GM19238 (cell line): ENCODE measurements at regions not wholly inside any gene's neighbourhood (a gene's known extent, or its start where the extent isn't known, plus 50 kb on each side); places are given as distances from the start of the nearest gene placed in this dataset.

Experiments used
- DNase-seq: peaks from one replicate; pipeline ENCODE4 v3.0.0; 2011; ENCODE audit warnings: low spot score; ENCODE audit not compliant: insufficient read length

DNA sequence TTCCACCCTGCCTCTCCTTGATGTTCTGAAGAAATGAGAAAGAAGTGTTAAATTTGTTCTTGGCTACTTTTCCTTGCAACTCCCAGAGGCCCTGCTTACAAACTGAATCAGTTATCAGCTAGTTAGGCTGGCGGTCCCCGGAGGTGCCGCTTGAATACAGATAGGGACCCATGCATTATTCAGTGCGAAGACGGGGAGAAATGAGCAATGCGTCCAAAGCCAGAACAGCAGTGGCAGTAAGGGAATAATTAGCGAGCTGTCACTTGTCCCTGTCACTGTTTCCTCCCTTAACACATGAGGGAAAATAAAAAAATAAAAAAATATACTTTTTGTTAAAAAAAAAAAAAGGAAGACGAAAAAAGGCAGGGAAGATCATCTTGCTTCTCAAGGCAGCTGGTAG is 528.1 kb downstream of the MN1 start:
- DNase-seq = no peak

DNA sequence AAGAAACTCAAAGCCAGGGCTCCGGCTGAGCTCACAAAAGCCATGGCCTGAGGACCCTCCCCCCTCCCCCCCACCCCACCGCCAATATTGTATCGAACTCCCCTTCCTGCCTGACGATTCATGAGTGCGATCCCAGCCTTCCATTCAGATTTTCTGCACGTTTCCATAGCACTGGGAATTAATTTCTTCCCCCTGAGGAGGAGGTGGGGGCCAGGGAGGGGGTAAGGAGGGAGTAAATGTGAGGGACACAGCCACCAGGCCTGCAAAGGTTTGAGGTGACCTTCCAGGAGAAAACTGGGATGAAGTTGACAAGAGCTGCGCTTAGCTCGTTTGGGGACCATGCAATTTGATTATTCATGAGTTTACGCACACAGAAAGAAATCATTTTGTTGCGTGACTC is 527.7 kb downstream of the MN1 start:
- DNase-seq = no peak

DNA sequence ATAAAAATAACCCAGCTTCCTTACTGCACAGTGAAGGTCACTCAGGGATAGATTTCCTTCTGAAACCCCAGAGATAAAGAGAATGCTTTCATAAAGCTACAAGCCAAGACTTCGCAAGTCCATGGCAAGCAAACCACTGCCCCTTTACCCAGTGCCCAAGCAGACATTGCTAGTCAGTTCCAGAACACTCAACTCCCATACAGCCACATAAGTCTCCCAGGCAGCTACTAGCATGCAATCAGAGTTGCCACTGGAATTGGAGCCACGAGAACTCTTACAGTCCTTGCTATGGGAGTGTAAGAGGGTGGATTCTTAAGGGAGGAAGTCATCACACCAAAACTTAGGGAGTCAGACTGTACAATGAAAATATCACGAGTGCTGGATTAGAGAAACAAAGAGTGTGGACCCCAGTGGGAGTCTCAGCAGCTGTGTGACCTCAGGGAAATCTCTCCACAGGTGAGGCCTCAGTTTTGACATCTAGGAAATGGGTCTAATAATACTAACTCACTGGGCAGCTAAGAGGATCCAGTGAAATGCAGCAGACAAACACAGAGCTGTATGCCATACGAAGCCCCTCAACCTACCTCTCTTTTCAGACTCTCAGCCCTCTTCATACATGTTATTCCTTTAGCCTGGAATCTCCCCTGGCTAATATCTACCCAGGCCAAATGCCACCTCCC is 526.6 kb downstream of the MN1 start:
- no peak for DNase-seq

DNA sequence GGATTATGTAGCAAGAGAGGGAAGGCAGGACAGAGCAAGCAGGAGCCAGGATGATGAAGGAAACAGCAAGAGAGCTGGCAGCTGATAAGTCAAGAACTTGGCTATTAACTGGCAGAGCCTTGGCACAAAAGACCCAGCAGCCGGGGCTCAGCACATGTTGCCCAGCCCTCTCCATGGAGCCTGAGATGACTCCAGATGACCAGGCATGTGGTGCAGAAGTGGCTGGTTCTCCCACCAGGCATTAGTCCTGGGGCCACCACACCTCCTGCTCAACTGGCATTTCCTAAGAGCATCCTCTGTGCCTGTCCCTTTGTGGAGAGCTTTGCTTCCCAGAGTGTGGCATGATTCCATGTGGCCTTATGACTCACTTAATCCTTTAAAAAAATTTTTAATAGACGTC is 522.6 kb downstream of the MN1 start:
- no peak for DNase-seq

DNA sequence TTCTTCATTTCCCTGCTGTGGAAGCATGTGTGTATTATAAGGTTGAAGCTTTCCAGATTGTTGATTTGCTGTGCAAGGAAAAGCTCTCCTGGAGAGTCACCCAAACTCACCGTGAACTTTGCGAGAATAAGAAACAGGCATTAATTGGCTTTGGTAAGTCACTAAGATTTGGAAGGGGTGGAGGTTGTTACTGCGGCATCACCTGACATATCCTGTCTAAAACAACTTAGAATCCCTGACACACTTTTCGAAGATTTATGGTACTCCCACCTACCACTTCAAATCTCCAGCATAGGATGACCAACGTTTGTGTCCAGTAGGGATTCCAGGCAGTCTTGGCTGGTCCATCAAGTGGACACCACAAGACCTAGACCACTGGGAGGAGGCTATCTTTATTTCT is 518.3 kb downstream of the MN1 start:
- no peak for DNase-seq

DNA sequence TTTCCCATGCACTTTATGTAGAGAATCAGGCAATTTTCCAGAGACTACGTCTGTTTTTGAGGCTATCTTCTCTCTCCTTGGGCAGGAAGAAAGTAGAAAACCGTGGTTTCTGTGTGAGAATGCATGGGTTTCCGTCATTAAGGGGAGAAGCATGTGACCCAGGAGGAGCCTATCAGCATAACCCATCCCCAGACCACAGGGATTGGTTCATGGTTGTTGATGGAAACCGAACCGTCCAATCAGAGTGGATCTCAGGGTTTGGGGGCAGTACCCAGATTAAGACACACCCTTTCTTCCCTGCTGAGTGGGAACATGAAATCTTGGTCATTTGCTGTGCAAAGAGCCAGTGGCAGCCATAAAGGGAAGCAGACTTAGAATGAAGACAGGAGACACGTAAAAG is 517.8 kb downstream of the MN1 start:
- no peak for DNase-seq

DNA sequence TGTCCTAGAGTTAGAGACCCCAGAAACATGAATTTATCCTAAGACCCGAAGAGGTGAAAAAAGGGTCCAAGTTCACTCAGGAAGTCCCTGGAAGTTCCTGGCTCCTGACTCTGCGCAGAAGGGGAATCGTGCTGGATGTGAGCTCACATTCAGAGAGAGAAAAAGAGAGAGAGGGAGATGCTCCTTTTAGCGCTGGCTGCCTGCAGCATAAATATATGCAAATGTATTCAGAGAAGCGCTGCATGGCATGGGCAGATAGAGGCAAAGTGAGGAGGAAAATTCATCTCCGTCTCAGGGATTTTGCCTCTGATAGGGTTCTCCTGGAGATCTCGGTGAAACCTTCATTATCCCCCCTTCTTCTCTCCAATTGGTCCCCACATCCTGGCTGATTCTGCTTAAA is 517.2 kb downstream of the MN1 start:
- DNase-seq = no peak

DNA sequence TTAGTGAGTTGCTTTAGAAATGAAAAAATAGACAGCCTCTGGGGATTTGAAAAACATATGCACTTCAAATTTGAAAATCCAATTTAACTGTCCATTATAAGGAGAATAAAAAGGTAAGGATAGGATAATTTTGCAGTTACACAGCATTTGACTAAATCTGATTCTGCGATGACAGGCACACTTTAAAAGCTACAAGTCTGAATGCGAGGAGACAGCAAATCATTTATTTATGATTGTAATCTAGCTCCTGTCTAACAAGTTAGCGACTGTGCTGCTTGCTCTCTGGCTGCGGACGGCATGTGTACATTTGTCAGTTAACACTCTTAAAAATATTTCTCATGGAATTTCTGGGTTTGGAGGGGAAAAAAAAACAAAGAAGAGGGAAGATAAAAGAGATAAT is 514.8 kb downstream of the MN1 start:
- DNase-seq = no peak

DNA sequence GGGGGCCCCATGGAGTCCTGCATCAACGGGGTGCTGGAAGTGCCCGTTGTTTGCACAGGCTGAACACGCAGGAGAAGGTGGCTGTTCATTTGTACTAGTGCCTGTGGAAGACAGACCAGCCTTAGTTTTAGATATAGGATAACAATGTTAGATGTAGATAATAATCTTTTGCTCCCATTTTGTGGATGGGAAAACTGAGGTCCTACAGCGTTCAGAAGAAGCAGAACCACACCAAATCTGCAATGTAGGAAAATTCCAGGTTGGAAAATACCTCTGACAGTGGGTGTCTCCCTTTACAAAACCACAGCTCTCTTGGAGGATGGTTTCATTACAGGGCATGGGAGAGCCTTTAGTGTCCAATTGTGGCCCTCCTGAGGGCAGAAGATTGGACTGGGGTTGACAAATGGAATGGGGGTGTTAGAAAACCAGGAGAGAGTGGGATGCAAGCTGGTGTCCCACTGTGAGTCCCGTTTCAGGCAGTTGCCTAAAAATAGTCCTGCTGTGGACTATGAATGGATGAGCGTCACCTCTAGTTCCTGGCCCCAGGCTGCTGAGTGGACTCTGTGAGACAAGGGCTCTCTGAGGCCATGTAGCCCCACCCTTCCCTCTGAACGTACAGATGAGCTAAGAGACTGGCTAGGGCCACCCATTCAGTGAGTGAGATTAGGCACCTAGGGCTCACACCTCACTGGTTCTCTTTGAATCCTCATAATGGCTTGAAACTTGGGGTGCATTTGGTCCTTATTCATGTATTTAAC is 508.8 kb downstream of the MN1 start:
- DNase-seq = no peak

DNA sequence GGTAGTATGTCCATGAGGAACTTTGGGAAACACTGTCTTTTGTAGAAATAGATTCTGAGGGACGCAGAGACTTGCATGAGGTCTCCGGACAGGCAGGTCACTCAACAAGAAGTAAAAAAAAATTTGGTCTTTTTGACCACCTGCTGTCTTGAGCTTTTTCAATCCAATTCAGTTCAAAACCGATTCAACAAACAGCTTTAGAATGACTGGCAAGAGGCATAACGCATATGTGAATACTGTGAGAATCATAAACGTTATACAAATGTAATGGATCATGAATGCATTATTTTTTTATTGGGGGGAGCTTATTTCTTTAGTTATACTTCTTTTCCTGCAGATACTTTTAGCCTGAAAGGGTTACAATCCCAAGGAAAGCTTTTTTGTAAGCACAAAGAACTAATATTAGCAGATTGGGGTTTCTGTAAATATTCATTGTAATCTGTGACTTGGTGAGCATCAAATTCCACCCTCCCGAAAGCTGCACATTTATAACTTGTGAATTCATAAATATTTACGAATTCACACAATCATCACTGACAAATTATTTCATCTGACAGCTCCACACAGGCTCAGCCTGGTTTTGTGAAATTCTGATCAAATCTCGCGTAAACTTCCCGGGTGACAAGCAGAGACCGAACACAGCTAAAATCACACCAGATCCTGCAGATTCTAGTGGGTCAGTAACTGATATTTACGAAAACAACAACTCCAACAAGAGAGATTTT is 507.7 kb downstream of the MN1 start:
- no peak for DNase-seq

DNA sequence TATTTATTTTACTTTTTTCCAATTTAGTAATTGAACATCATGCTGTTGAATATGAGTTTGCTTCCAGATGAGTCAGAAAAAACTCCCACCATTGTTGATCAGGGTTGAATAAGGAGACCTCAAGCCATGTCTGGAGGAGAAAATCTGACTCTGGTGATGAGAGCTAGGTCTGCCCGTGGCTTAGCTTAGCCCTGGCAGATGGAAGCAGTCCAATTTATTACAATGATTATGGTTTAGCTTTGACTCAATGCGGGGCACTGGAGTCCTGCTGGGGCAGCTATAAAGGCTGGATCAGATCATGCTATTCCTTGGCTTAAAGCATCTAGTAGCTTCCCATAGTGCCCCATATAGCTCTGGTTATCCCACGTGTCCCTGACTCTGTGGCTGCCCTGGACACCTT is 506.5 kb downstream of the MN1 start:
- DNase-seq = no peak

DNA sequence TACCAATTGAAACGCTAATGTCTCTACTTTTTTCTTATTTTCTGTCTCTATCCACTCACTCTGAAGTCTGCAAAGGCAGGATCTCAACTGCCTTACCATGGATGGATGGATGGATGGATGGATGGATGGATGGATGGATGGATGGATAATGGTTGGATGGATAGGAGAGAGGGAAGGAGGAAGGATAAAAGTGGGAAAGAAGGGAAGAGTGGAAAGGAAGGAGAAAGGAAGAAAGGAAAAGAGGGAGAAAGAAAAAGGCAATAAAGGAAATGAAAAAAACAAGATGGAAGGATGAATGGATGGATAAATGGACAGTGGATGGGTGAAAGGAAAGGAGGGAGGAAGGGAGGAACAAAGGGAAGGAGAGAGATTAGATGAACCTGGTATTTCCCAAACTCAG is 506.0 kb downstream of the MN1 start:
- no peak for DNase-seq

DNA sequence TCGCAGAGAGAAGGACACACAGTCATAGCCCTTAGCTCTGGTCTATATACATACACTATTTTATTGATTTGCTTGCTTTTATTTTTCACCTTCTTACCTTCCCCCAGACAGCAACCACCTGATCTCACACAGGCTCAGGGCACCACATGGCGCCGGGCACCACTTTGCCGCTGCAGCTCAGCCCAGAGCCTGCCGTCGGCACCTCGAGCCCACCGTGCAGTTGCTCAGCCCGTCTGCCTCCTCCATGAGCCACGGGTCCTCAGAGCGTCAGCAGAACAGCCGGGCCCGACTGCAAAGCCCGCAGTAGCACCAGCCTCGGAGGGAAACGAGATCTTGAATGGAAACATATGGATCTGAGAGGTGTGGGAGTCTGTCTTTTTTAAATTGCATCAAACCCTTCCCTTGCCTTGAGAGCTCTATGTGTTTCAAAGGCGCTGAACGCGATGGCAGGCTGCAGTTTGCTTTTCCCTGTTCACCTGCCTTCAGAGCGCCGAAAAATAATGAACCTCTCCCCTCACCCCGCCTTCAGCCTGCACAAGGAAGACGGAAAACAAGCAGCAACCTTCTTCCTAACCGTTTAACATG is 505.4 kb downstream of the MN1 start:
- DNase-seq = no peak

DNA sequence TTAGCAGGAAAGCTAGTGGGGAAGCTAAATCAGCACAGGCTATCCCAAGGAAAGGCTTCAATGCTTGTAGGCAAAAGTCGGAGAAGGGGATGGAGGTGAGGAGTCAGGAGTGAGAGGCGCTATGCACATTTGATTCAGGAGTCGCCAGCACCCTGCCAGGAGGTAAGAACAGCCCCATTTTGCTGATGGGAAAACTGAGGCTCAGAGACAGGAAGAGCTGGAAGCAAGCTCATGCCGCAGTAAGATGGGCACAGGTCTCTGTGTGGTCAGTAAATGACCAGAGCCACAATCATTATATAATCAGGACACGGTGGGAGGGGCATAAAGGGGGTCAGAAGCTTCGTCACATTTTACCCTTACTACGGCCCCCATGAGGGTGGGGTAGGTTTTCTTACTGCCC is 504.4 kb downstream of the MN1 start:
- DNase-seq = no peak

DNA sequence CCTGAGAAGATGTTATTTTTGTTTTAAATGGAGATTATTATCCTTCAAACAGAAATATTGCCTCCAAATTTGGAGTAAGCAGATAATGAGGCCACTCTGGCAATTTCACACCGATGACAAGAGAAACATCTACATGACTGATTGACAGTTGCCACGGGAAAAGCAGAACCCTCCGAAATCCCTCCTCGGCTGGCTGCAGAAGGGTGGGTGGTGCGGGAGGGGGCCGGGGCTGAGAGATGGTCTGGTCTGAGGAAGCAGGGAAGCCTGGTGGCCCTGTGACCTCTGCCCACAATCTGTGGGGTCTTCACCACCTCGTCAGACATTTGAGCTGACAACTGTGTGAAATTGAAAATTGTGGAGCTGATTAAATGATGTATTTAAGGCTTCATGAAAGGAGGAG is 503.2 kb downstream of the MN1 start:
- no peak for DNase-seq

DNA sequence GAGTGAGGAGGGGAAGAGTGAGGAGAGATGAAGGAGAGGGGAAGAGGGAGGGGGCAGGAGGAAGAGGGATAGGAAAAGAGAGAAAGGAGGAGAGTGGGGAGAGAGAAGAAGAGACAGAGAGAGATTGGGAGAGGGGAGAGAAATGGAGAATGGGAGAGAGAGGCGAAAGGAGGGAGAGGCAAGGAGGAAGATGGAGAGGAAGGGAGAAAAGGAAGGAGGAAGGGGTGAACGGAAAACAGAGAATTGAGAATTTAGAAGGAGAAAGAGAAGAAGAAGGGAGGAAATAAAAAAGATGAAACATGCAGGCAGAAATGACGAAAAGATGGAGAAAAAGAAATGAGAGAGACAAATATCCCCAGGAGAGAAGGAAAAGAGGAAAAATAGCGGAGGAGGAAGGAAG is 502.8 kb downstream of the MN1 start:
- DNase-seq = no peak

DNA sequence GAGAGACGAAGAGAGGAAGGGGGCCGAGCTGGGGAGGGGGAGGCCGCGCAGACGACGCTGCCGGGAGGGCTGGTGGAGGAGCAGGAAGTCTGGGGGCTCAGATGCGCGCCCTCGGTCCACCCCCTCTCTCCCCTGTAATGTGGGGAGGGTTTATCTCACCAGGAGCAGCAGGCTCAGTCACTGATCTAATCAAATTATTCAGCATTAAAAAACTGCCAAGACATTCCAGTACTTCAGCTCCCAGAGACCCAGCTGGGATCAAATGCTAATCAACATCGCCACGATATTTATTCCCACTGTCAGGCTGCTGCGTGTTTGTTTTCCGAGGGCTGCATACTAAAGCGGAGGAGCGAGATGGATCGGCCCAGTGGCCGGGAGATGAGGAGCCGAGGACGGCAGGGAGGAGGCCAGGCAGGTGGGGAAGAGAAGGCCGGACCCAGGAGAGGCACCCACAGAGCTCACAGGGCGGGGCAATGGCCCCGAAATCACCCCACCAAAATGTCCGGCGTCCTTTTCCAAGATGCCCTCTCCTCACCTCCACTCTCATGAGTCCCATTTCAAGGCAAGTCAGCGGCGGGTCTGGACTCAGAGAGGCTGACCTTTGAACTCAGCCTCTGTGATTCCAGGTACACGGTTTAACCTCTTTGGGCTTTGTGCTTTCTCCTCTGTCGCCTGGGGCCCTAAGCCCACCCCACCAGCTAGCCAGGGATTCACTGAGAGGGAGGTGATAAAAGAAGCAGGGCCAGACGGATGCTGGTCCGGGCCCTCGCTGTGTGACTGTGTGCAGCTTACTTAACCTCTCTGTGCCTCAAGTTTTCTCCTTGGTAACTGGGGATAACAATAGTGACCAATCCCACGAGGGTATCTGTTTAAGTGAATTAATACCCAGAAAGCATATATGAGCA is 502.1 kb downstream of the MN1 start:
- no peak for DNase-seq

DNA sequence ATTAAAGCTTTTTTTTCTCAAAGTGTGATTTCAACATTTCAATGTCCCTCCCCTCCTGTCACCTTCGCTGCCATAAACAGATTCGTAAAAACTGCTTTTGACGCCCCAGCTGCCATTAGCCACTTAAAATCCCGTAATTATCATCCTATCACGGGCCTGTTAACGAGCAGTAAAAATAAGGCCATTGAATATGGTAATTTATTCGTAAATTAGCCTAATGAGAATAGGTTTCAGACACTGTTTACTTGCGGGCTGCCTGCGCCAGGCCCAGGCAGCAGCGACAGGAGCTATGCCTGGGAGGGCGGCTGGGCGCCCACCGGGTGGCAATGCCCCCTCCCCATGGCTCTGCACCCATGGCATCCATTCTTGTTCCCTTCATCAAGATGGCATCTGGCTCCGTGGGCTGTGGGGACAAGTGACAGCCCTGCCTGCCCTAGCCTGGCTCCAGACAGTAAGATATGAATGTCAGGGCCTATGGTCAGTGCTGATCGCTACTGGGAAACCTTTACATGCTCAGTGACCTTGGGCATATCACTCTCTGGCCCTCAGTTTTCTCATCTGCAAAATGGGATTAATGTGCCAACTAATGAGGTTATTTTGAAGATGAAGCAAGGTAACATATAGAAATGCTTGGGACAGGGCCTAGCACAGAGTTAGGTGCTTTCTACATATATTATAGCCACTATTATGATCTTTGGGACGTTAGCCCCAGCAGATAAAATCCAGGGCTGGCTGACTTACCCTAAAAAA is 500.8 kb downstream of the MN1 start:
- no peak for DNase-seq

DNA sequence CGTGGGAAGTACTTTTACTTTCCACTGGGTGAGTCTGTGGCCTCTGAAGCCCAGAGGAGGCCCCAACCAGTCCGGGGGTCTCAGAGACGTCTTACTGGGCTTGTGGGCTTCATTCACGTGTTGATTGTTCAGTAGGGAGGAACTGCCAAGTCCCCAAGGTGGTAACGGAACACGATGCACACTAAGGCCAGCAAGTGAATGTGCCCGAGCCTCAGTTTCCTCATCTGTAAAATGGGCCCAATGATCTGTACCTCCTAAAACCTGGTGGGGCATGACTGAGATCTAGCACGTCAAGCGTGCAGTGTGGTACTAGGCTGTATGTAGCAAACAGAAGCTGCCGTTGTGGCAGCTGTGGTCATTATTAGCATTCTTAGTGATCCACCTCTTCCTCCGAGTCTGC is 499.1 kb downstream of the MN1 start:
- no peak for DNase-seq

DNA sequence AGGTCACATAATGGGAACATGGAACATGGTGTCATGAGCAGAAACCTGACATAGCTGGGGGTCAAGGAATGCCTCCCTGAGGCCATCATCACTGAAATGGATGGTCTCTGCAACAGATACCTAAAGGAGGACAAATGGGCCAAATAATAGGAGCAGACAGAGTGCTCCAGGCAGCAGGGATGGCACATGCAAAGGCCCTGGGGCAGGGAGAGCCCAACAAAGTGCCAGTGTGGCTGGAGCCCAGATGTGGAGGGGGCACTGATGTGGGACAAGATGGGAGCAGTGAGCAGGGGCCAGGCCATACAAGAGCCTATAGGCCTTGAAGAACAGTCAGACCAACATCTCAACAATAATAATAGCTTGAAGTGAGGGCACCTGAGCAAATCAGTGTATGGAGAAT is 497.8 kb downstream of the MN1 start:
- no peak for DNase-seq

DNA sequence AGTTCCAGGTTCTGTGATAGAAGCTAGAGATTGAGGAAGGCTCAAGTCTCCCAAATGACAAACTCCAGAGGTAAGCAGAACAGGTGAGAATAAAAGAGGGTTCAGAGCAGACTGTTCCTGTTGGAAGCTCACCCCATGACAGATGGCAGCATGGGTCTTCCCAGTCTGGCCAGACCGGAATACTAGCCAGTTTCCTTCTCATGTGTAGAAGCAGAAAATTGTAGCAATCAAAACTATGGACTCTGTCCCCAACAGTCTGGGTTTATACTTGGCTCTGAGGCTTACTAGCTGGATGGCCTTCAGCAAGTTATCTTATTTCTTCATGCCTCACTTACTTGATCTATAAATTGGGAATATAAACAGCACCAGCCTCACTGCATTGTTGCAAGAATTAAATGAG is 494.8 kb downstream of the MN1 start:
- DNase-seq = no peak
